Pons (tissue), 1 donor: ENCODE measurements at regions not wholly inside any gene's neighbourhood (a gene's known extent, or its start where the extent isn't known, plus 50 kb on each side); places are given as distances from the start of the nearest gene placed in this dataset.

ENCODE experiments used
- DNase-seq: peaks from one replicate; pipeline ENCODE4 v3.0.0-alpha.2; 2016; ENCODE audit warnings: low spot score

- no peak for DNase-seq
Measured at GRCh38 chr2:64283641-64284361, 139.6 kb upstream of the PELI1 start.

GRCh38 chr2:64284751-64285150 is 140.5 kb upstream of the PELI1 start:
- DNase-seq, result peak; percentile 66

- no peak for DNase-seq
Measured at GRCh38 chr2:64287202-64287740, 143.1 kb upstream of the PELI1 start.

- no peak for DNase-seq
Measured at GRCh38 chr2:64288321-64289193, 144.3 kb upstream of the PELI1 start.

- no peak for DNase-seq
Measured at GRCh38 chr2:64289251-64289650, 145.0 kb upstream of the PELI1 start.

GRCh38 chr2:64289737-64290136 is 145.5 kb upstream of the PELI1 start:
- DNase-seq, result no peak

- DNase-seq, result no peak
Measured at GRCh38 chr2:64291181-64291580, 147.0 kb upstream of the PELI1 start.

- no peak for DNase-seq
Measured at GRCh38 chr2:64295326-64296139, 151.3 kb upstream of the PELI1 start.

- DNase-seq, result peak; percentile 75
Measured at GRCh38 chr2:64296140-64296480, 151.9 kb upstream of the PELI1 start.

- no peak for DNase-seq
Measured at GRCh38 chr2:64296695-64297346, 152.6 kb upstream of the PELI1 start.

GRCh38 chr2:64298161-64298560 is 153.9 kb upstream of the PELI1 start:
- peak; percentile 47 for DNase-seq

GRCh38 chr2:64300066-64300465 is 153.9 kb upstream of the LGALSL start:
- no peak for DNase-seq

- no peak for DNase-seq
Measured at GRCh38 chr2:64303250-64303649, 150.7 kb upstream of the LGALSL start.

GRCh38 chr2:64307421-64307820 is 146.5 kb upstream of the LGALSL start:
- no peak for DNase-seq

- DNase-seq, result no peak
Measured at GRCh38 chr2:64311191-64311910, 142.6 kb upstream of the LGALSL start.

- peak; percentile 93 for DNase-seq
Measured at GRCh38 chr2:64311948-64312621, 141.9 kb upstream of the LGALSL start.

GRCh38 chr2:64312622-64313397 is 141.2 kb upstream of the LGALSL start:
- DNase-seq, result no peak

- DNase-seq, result no peak
Measured at GRCh38 chr2:64313398-64313723, 140.6 kb upstream of the LGALSL start.

GRCh38 chr2:64315291-64315960 is 138.5 kb upstream of the LGALSL start:
- DNase-seq, result no peak
